Liver (tissue), 7 donors: ENCODE measurements at regions not wholly inside any gene's neighbourhood (a gene's known extent, or its start where the extent isn't known, plus 50 kb on each side); places are given as distances from the start of the nearest gene placed in this dataset.

Experiments
- DNase-seq: peaks from one replicate; pipeline ENCODE4 v3.0.0-alpha.2; 2017; ENCODE audit warnings: low spot score
- H3K27ac ChIP-seq, 2 donors: one replicate each; pipeline ENCODE4 v1.7.0; 2013; ENCODE audit warnings: inconsistent platforms in 2 of 2, low read length in 2 of 2, control low read depth in 1 of 2, low read depth in 1 of 2, mild to moderate bottlenecking in 1 of 2
- H3K27me3 ChIP-seq, 4 donors: one replicate each; pipeline versions ENCODE4 v1.6.1 to v1.7.0; 2013; ENCODE audit warnings: low read length in 3 of 4, inconsistent platforms in 1 of 4, mild to moderate bottlenecking in 1 of 4, moderate library complexity in 1 of 4; ENCODE audit not compliant: control insufficient read depth in 4 of 4, insufficient read depth in 4 of 4
- H3K36me3 ChIP-seq, 4 donors: one replicate each; pipeline versions ENCODE4 v1.6.1 to v1.7.0; 2013; ENCODE audit warnings: low read length in 3 of 4, mild to moderate bottlenecking in 3 of 4, low read depth in 1 of 4, moderate library complexity in 1 of 4; ENCODE audit not compliant: control insufficient read depth in 4 of 4, insufficient read depth in 3 of 4
- H3K4me1 ChIP-seq, 4 donors: one replicate each; pipeline versions ENCODE4 v1.6.1 to v1.7.0; 2013; ENCODE audit warnings: low read length in 3 of 4, mild to moderate bottlenecking in 3 of 4, moderate library complexity in 1 of 4; ENCODE audit not compliant: control insufficient read depth in 4 of 4, insufficient read depth in 4 of 4
- H3K4me3 ChIP-seq, 3 donors: one replicate each; pipeline versions ENCODE4 v1.6.1 to v1.7.0; 2013; ENCODE audit warnings: low read length in 3 of 3, control low read depth in 1 of 3, low read depth in 1 of 3, mild to moderate bottlenecking in 1 of 3
- H3K9ac ChIP-seq, 2 donors: one replicate each; pipeline ENCODE4 v1.7.0; 2013; ENCODE audit warnings: low read length in 2 of 2, mild to moderate bottlenecking in 2 of 2, moderate library complexity in 2 of 2, control low read depth in 1 of 2, low read depth in 1 of 2
- H3K9me3 ChIP-seq, 4 donors: one replicate each; pipeline versions ENCODE4 v1.6.1 to v1.7.0; 2013; ENCODE audit warnings: low read length in 3 of 4; ENCODE audit not compliant: control insufficient read depth in 4 of 4
- EGR1 ChIP-seq, 2 donors: IDR thresholded peaks; 2 replicates each; pipeline ENCODE4 v1.6.1; 2016 to 2018; ENCODE audit warnings: antibody characterized with exemption in 2 of 2, low read depth in 2 of 2
- FOXA1 ChIP-seq: IDR thresholded peaks from 2 replicates; pipeline ENCODE4 v1.6.1; 2016; ENCODE audit warnings: antibody characterized with exemption
- FOXA2 ChIP-seq: IDR thresholded peaks from 2 replicates; pipeline ENCODE4 v1.6.1; 2016; ENCODE audit warnings: antibody characterized with exemption
- GABPA ChIP-seq, 2 donors: IDR thresholded peaks in 1 of 2; conservative IDR thresholded peaks in 1 of 2; 2 replicates each; pipeline ENCODE4 v1.6.1; 2016; ENCODE audit warnings: antibody characterized with exemption in 2 of 2, mild to moderate bottlenecking in 1 of 2, moderate library complexity in 1 of 2
- HNF4A ChIP-seq, 2 donors: conservative IDR thresholded peaks; 2 replicates each; pipeline ENCODE4 v1.6.1; 2016; ENCODE audit warnings: antibody characterized with exemption in 2 of 2, mild to moderate bottlenecking in 2 of 2
- HNF4G ChIP-seq: IDR thresholded peaks from 2 replicates; pipeline ENCODE4 v1.6.1; 2016; ENCODE audit warnings: antibody characterized with exemption
- JUND ChIP-seq, 2 donors: IDR thresholded peaks; 2 replicates each; pipeline ENCODE4 v1.6.1; 2016; ENCODE audit warnings: antibody characterized with exemption in 2 of 2
- NR2F2 ChIP-seq: IDR thresholded peaks from 2 replicates; pipeline ENCODE4 v1.6.1; 2016; ENCODE audit warnings: antibody characterized with exemption
- RAD21 ChIP-seq, 2 donors: IDR thresholded peaks; 2 replicates each; pipeline ENCODE4 v1.6.1; 2016; ENCODE audit warnings: antibody characterized with exemption in 2 of 2, mild to moderate bottlenecking in 2 of 2
- RXRA ChIP-seq, 2 donors: IDR thresholded peaks; 2 replicates each; pipeline ENCODE4 v1.6.1; 2017 to 2018; ENCODE audit warnings: antibody characterized with exemption in 2 of 2, mild to moderate bottlenecking in 1 of 2
- SP1 ChIP-seq: IDR thresholded peaks from 2 replicates; pipeline ENCODE4 v1.6.1; 2018; ENCODE audit warnings: antibody characterized with exemption, mild to moderate bottlenecking
- TAF1 ChIP-seq: conservative IDR thresholded peaks from 2 replicates; pipeline ENCODE4 v1.6.1; 2016; ENCODE audit warnings: antibody characterized with exemption, mild to moderate bottlenecking
- YY1 ChIP-seq: IDR thresholded peaks from 2 replicates; pipeline ENCODE4 v1.6.1; 2016; ENCODE audit warnings: antibody characterized with exemption, mild to moderate bottlenecking
- WGBS: extraction: QIAGEN DNeasy Blood & Tissue Kit; methylation state at CpG from one replicate; pipeline ENCODE4 v1.1.7; 2013; 5-methylcytosine and 5-hydroxymethylcytosine counted together
- TF ChIP-seq, protein P1 (sequence below): IDR thresholded peaks from 2 replicates; pipeline ENCODE4 v1.6.1; 2016; ENCODE audit warnings: antibody characterized with exemption
- TF ChIP-seq, protein P2 (sequence below): IDR thresholded peaks from 2 replicates; pipeline ENCODE4 v1.6.1; 2016; ENCODE audit warnings: antibody characterized with exemption
- TF ChIP-seq, protein P3 (sequence below): IDR thresholded peaks from 2 replicates; pipeline ENCODE4 v1.6.1; 2016; ENCODE audit warnings: antibody characterized with exemption, mild to moderate bottlenecking
- donor health status: healthy.
- donor health status: healthy.
- donor health status: healthy.
- donor health status: healthy.

DNA sequence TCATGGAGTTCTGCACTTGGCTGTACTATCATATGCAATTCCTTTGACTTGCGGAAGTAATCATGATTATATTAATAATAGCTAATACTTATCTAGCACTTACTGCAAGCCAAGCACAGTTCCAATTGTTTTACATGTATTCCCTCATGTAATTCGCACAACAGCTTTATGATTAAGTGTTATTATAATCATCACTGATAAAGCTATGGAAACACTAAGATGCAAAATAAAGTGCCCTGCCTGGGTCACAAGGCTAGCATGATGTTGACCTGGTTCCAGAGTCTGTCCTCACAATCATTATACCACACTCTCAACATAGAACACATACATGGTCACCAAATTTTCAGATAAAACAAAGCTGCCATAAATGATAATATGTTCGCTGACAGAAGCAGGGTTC, 234.6 kb downstream of the FMR1NB start:
- TF ChIP-seq NR2F2 (no peak), HNF4A (conservative IDR thresholded peaks at IDR 0.05) (no peak), YY1 (no peak), RXRA (IDR thresholded peaks at IDR 0.05) (no peak)
- Histone ChIP-seq H3K27me3 (no peaks in the 10 kb centered on the region), H3K9ac (no peak overlapping the region), H3K27ac (no peak overlapping the region), H3K9me3 (no peaks in the 10 kb centered on the region), H3K36me3 (no peaks in the 10 kb centered on the region), H3K4me3 (no peak overlapping the region), H3K4me1 (no peaks in the 10 kb centered on the region)
- no peak for DNase-seq
- 93% methylated on average over 3 of the region's 3 CpGs for WGBS

DNA sequence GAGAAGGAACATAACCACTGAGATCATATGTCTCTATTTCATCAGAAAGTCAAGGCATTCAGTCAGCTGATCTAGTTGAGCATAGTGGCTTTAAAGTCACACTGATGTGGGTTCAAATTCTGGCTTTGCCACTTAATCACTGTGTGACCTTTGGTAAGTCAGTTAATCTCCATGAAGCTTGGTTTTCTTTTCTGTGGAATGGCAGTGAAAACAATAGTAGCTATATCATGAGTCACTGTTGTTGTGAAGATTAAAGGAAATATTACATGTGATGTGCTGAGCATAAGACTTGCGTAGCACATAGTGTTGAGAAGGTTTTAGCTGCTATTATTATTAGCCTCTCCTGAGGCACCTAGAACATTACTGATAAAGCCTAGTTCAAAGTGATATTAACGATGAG, 242.2 kb downstream of the FMR1NB start:
- Histone ChIP-seq H3K36me3 (no peaks in the 10 kb centered on the region), H3K4me1 (no peaks in the 10 kb centered on the region), H3K27me3 (no peaks in the 10 kb centered on the region), H3K27ac (no peak overlapping the region), H3K9me3 (peaks cover 0 to 2% (median 0%) of the 10 kb centered on the region in 4 donors), H3K9ac (no peak overlapping the region), H3K4me3 (no peak overlapping the region)
- WGBS = 89% methylated on average over 2 of the region's 2 CpGs
- TF ChIP-seq NR2F2 = no peak
- no peak for TF ChIP-seq RAD21 (IDR thresholded peaks at IDR 0.05)
- no peak for TF ChIP-seq HNF4G
- TF ChIP-seq HNF4A (conservative IDR thresholded peaks at IDR 0.05) = no peak
- TF ChIP-seq, protein P1, sequence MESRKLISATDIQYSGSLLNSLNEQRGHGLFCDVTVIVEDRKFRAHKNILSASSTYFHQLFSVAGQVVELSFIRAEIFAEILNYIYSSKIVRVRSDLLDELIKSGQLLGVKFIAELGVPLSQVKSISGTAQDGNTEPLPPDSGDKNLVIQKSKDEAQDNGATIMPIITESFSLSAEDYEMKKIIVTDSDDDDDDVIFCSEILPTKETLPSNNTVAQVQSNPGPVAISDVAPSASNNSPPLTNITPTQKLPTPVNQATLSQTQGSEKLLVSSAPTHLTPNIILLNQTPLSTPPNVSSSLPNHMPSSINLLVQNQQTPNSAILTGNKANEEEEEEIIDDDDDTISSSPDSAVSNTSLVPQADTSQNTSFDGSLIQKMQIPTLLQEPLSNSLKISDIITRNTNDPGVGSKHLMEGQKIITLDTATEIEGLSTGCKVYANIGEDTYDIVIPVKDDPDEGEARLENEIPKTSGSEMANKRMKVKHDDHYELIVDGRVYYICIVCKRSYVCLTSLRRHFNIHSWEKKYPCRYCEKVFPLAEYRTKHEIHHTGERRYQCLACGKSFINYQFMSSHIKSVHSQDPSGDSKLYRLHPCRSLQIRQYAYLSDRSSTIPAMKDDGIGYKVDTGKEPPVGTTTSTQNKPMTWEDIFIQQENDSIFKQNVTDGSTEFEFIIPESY = no peak
- no peak for TF ChIP-seq TAF1
- TF ChIP-seq RXRA (IDR thresholded peaks at IDR 0.05) = no peak
- TF ChIP-seq FOXA2 = no peak
- TF ChIP-seq, protein P2, sequence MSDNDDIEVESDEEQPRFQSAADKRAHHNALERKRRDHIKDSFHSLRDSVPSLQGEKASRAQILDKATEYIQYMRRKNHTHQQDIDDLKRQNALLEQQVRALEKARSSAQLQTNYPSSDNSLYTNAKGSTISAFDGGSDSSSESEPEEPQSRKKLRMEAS = no peak
- TF ChIP-seq, protein P3, sequence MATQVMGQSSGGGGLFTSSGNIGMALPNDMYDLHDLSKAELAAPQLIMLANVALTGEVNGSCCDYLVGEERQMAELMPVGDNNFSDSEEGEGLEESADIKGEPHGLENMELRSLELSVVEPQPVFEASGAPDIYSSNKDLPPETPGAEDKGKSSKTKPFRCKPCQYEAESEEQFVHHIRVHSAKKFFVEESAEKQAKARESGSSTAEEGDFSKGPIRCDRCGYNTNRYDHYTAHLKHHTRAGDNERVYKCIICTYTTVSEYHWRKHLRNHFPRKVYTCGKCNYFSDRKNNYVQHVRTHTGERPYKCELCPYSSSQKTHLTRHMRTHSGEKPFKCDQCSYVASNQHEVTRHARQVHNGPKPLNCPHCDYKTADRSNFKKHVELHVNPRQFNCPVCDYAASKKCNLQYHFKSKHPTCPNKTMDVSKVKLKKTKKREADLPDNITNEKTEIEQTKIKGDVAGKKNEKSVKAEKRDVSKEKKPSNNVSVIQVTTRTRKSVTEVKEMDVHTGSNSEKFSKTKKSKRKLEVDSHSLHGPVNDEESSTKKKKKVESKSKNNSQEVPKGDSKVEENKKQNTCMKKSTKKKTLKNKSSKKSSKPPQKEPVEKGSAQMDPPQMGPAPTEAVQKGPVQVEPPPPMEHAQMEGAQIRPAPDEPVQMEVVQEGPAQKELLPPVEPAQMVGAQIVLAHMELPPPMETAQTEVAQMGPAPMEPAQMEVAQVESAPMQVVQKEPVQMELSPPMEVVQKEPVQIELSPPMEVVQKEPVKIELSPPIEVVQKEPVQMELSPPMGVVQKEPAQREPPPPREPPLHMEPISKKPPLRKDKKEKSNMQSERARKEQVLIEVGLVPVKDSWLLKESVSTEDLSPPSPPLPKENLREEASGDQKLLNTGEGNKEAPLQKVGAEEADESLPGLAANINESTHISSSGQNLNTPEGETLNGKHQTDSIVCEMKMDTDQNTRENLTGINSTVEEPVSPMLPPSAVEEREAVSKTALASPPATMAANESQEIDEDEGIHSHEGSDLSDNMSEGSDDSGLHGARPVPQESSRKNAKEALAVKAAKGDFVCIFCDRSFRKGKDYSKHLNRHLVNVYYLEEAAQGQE = no peak
- TF ChIP-seq SP1 = no peak
- no peak for TF ChIP-seq FOXA1
- DNase-seq = no peak

DNA sequence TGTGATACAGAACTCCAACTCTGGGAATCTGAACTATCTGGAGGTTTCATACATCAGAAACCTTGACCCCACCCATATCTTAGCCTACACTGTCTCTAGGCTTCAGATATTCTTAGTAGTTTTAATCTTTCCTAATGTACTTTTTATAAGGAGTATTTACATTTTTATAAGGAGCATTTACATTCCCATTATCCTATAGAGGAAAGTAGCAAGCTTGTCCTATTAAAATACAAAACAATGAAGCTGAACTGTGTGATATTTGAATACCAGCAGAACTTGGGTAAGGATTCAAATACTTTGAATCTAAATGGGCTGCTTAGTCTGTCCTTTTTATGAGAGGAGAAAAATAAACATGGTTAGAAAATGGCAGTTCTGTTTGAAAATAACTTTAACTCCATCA, 247.4 kb downstream of the FMR1NB start:
- Histone ChIP-seq H3K27me3 (no peaks in the 10 kb centered on the region), H3K4me3 (no peak overlapping the region), H3K9ac (no peak overlapping the region), H3K27ac (no peak overlapping the region), H3K4me1 (no peaks in the 10 kb centered on the region), H3K9me3 (peaks cover 0 to 2% (median 0%) of the 10 kb centered on the region in 4 donors), H3K36me3 (no peaks in the 10 kb centered on the region)
- TF ChIP-seq HNF4A (conservative IDR thresholded peaks at IDR 0.05) = no peak
- TF ChIP-seq HNF4G = no peak
- TF ChIP-seq EGR1 (IDR thresholded peaks at IDR 0.05; ENCODE audit: low read depth in 2 of 2) = no peak
- TF ChIP-seq GABPA (IDR thresholded peaks at IDR 0.05 in 1 of 2, conservative IDR thresholded peaks at IDR 0.05 in 1 of 2) = no peak
- TF ChIP-seq RAD21 (IDR thresholded peaks at IDR 0.05) = no peak
- TF ChIP-seq YY1 = no peak
- no peak for TF ChIP-seq FOXA1
- no peak for TF ChIP-seq RXRA (IDR thresholded peaks at IDR 0.05)
- TF ChIP-seq SP1 = no peak
- TF ChIP-seq, protein P3 = no peak
- TF ChIP-seq JUND (IDR thresholded peaks at IDR 0.05) = no peak
- TF ChIP-seq NR2F2 = no peak
- DNase-seq = no peak
